IPS-15b (cell line): ENCODE measurements at regions not wholly inside any gene's neighbourhood (a gene's known extent, or its start where the extent isn't known, plus 50 kb on each side); places are given as distances from the start of the nearest gene placed in this dataset.

Experiments used
- H3K27me3 ChIP-seq: one replicate; pipeline ENCODE4 v1.6.1; 2013; ENCODE audit warnings: low read length; ENCODE audit not compliant: control insufficient read depth, insufficient read depth
- H3K36me3 ChIP-seq: one replicate; pipeline ENCODE4 v1.6.1; 2013; ENCODE audit warnings: low read length; ENCODE audit not compliant: control insufficient read depth, insufficient read depth
- H3K4me1 ChIP-seq: one replicate; pipeline ENCODE4 v1.6.1; 2013; ENCODE audit warnings: mild to moderate bottlenecking, low read length; ENCODE audit not compliant: control insufficient read depth, insufficient read depth
- H3K4me3 ChIP-seq: one replicate; pipeline ENCODE4 v1.5.1; 2013; ENCODE audit warnings: low read depth, low read length
- H3K9ac ChIP-seq: one replicate; pipeline ENCODE4 v1.6.1; 2013; ENCODE audit warnings: low read depth, mild to moderate bottlenecking, low read length
- H3K9me3 ChIP-seq: one replicate; pipeline ENCODE4 v1.6.1; 2013; ENCODE audit warnings: mild to moderate bottlenecking, low read length; ENCODE audit not compliant: control insufficient read depth, insufficient read depth

- Histone ChIP-seq H3K4me3 (no peak overlapping the region), H3K36me3 (no peaks in the 10 kb centered on the region), H3K9ac (no peak overlapping the region)
Observed at GRCh38 chr5:12315461-12315860, 411.2 kb upstream of the CTNND2 start.

DNA sequence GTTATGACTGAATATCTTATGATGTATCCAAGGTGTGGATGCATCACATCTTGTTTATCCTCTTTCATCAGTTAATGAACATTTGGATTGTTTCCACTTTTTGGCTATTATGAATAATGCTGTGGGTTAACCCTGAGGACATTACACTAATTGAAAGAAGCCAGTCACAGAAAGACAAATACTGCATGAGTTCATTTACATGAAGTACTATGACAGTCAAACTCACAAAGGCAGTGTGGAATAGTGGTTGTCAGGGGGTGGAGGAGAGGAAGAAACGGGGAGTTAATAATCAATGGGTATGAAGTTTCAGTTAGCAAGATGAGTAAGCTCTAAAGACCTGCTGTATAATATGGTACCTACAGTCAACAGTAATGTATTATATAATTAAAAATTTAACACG is 409.4 kb upstream of the CTNND2 start:
- no peaks in the 10 kb centered on the region for H3K4me1 ChIP-seq
- H3K9me3 ChIP-seq, result no peaks in the 10 kb centered on the region
- no peaks in the 10 kb centered on the region for H3K36me3 ChIP-seq
- H3K4me3 ChIP-seq, result no peak overlapping the region
- H3K27me3 ChIP-seq, result no peaks in the 10 kb centered on the region
- no peak overlapping the region for H3K9ac ChIP-seq

More at GRCh38 chr5:12315461-12315860, 411.2 kb upstream of the CTNND2 start:
- Histone ChIP-seq H3K4me1 (no peaks in the 10 kb centered on the region), H3K9me3 (no peaks in the 10 kb centered on the region), H3K27me3 (no peaks in the 10 kb centered on the region)

DNA sequence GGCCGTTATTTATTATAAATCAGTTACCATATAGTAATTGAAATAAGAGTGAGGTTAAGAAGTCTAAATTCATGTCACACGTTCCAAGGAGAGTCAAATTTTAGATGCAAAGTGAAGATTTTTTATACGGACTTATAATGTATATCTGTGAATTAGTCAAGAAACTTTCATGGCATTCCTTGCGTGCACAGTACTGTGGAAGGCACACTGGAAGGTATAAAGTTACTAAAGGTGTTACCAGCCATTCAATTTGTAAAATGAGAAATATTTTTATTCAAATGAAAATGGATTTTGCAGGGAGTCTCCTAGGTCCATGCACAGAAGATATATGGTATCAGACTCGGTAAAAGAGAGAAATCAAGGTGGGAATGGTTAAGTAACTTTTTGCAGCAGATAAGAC is 408.1 kb upstream of the CTNND2 start:
- Histone ChIP-seq H3K4me1 (no peaks in the 10 kb centered on the region), H3K36me3 (no peaks in the 10 kb centered on the region), H3K9ac (no peak overlapping the region), H3K9me3 (no peaks in the 10 kb centered on the region), H3K4me3 (no peak overlapping the region), H3K27me3 (no peaks in the 10 kb centered on the region)

- Histone ChIP-seq H3K9ac (no peak overlapping the region), H3K9me3 (peaks cover 6% of the 10 kb centered on the region), H3K4me1 (no peaks in the 10 kb centered on the region), H3K27me3 (no peaks in the 10 kb centered on the region), H3K36me3 (no peaks in the 10 kb centered on the region), H3K4me3 (no peak overlapping the region)
Observed at GRCh38 chr5:12294151-12294550, 389.9 kb upstream of the CTNND2 start.

- H3K9ac ChIP-seq, result no peak overlapping the region
- no peaks in the 10 kb centered on the region for H3K36me3 ChIP-seq
- H3K9me3 ChIP-seq, result peaks cover 6% of the 10 kb centered on the region
- no peak overlapping the region for H3K4me3 ChIP-seq
- H3K4me1 ChIP-seq, result no peaks in the 10 kb centered on the region
- no peaks in the 10 kb centered on the region for H3K27me3 ChIP-seq
Observed at GRCh38 chr5:12292610-12293204, 388.5 kb upstream of the CTNND2 start.

DNA sequence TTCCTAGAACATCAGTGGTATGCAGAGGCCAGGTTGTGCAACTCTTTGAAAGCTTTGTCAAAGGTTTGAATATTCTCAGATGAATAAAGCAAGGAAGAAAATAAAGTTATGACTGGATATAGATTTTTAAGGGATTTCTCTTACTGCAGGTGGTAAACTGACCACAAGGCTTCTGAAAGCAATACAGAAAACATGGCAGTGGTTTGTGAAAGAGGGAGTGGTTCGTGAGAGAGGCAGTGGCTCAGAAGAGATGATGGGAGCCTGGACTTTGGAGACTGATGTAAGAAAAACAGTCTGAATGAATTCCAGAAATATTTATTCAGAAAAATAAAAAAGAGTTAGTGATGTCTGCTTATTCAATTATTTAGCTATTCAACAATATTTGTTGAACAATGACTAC is 380.4 kb upstream of the CTNND2 start:
- H3K36me3 ChIP-seq, result no peaks in the 10 kb centered on the region
- no peaks in the 10 kb centered on the region for H3K9me3 ChIP-seq

DNA sequence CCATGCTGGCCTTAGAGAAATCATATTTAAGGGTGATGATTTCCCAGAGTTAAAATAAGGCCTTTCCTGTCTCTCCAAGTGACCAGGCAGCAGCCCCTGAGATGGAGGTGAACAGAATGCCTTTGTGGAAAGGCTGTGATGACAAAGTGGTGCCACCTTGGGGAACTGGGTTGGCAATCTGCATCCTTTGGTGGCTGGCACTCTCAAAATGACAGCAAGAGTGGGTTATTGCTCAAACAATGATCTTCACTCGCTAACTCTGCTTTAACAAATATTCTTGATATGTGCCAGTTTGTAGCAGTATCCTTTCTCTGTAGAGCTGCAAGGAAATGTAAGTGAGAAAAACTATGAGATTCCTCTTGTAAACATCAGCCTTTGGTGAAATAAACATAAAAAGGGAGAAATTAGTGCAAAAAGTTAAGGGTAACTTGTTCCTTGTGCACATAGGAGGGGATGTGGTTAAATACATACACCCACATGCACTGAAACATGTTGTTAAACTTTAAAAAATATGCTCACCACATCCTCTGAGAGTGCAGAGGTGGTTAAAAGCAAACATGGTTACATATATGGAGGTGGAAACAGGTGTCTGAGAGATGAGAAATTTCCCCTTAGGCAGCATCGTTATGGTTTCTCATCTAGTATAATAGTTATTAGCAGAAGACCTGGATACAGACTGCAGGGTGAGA is 373.4 kb upstream of the CTNND2 start:
- Histone ChIP-seq H3K36me3 (no peaks in the 10 kb centered on the region), H3K27me3 (no peaks in the 10 kb centered on the region), H3K9ac (no peak overlapping the region), H3K4me1 (no peaks in the 10 kb centered on the region), H3K9me3 (no peaks in the 10 kb centered on the region), H3K4me3 (no peak overlapping the region)

More for the DNA sequence above, 380.4 kb upstream of the CTNND2 start:
- Histone ChIP-seq H3K9ac (no peak overlapping the region), H3K4me3 (no peak overlapping the region), H3K4me1 (no peaks in the 10 kb centered on the region), H3K27me3 (no peaks in the 10 kb centered on the region)

- H3K9ac ChIP-seq, result no peak overlapping the region
- no peaks in the 10 kb centered on the region for H3K4me1 ChIP-seq
- H3K36me3 ChIP-seq, result no peaks in the 10 kb centered on the region
- no peak overlapping the region for H3K4me3 ChIP-seq
- no peaks in the 10 kb centered on the region for H3K9me3 ChIP-seq
- H3K27me3 ChIP-seq, result no peaks in the 10 kb centered on the region
Observed at GRCh38 chr5:12274236-12274635, 370.0 kb upstream of the CTNND2 start.

- no peak overlapping the region for H3K9ac ChIP-seq
- H3K4me1 ChIP-seq, result no peaks in the 10 kb centered on the region
- H3K36me3 ChIP-seq, result no peaks in the 10 kb centered on the region
- H3K9me3 ChIP-seq, result no peaks in the 10 kb centered on the region
- H3K27me3 ChIP-seq, result no peaks in the 10 kb centered on the region
- no peak overlapping the region for H3K4me3 ChIP-seq
Observed at GRCh38 chr5:12272389-12272788, 368.1 kb upstream of the CTNND2 start.

DNA sequence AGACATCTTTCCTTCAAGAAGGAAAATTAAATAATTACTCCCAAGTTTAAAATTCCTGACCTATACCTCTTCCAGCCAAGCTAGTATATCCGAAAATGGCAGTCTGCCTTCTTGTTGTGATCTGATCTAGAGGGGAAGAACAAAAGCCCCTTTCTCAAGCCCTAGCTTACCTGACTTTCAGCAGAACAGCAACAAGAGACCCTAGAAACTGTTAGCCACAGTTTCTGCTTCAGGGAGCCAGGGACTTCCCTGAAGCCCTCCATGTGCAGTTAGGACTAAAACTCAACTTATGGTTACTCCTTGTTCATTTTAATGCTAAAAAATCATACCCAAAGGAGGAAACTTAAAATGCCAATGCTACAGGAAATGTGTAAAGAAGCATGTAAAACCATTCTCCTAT is 366.7 kb upstream of the CTNND2 start:
- H3K4me3 ChIP-seq, result no peak overlapping the region
- no peaks in the 10 kb centered on the region for H3K27me3 ChIP-seq
- H3K9ac ChIP-seq, result no peak overlapping the region
- H3K36me3 ChIP-seq, result no peaks in the 10 kb centered on the region
- H3K9me3 ChIP-seq, result no peaks in the 10 kb centered on the region
- H3K4me1 ChIP-seq, result no peaks in the 10 kb centered on the region

GRCh38 chr5:12269164-12269563 is 364.9 kb upstream of the CTNND2 start:
- H3K36me3 ChIP-seq, result no peaks in the 10 kb centered on the region
- no peaks in the 10 kb centered on the region for H3K4me1 ChIP-seq
- no peaks in the 10 kb centered on the region for H3K27me3 ChIP-seq
- H3K4me3 ChIP-seq, result no peak overlapping the region
- no peaks in the 10 kb centered on the region for H3K9me3 ChIP-seq
- no peak overlapping the region for H3K9ac ChIP-seq

DNA sequence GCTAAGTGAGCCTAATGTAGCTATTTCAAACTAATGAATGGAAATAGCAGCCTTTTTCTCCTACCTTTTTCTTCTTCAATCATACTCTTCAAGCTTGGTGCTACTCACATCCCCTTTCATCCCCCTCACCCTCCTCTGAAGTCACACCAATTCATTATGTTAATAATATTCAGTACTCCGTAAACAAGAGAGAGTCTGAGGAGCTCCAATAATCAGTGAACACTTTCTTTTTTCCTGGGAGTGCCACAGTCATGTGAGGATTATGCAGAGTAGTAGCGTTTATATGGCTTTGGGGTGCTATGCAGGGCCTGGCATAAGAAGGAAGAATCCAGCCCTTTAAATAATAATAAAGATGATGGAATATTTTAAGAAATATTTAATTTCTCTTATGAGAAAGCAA is 354.3 kb upstream of the CTNND2 start:
- Histone ChIP-seq H3K9ac (no peak overlapping the region), H3K4me1 (no peaks in the 10 kb centered on the region), H3K9me3 (no peaks in the 10 kb centered on the region), H3K36me3 (no peaks in the 10 kb centered on the region), H3K27me3 (no peaks in the 10 kb centered on the region), H3K4me3 (no peak overlapping the region)
